HCT116 (cell line): ENCODE measurements at regions not wholly inside any gene's neighbourhood (a gene's known extent, or its start where the extent isn't known, plus 50 kb on each side); places are given as distances from the start of the nearest gene placed in this dataset.

Source experiments
- ATAC-seq: fragments of 200-7000 bp; cut with Tn5 transposase; 2 replicates; pipeline ENCODE4 v1.9.1; 2020; ENCODE audit warnings: mild to moderate bottlenecking, moderate library complexity
- BruUV-seq: library from RNA; stranded (reverse); fragments of 400-500 nt; replicated peaks from 2 replicates; lab custom pipeline; 2021; lab: Mats Ljungman, UMichigan
- CTCF ChIA-PET: fragments of 300-600 bp; sonication (Branson Sonifier 250); formaldehyde crosslinking; loops from one replicate; lab custom pipeline; 2021; ENCODE audit warnings: antibody characterized with exemption; lab: Charles Lee
- POLR2A ChIA-PET: fragments of 300-600, 350-600 bp; sonication (Branson Sonifier 250); formaldehyde crosslinking; loops from one replicate; lab custom pipeline; 2021; ENCODE audit warnings: antibody characterized with exemption; lab: Charles Lee
- RAD21 ChIA-PET, 2 experiments: fragments of 300-600 bp; sonication (Branson Sonifier 250); formaldehyde crosslinking; loops; one replicate each; lab custom pipeline; 2023; ENCODE audit warnings: low total read pairs in 2 of 2; ENCODE audit not compliant: uncharacterized antibody in 2 of 2, unreplicated experiment in 2 of 2, low non-redundant PET in 1 of 2; lab: Charles Lee
- DNase-seq: peaks from one replicate; pipeline ENCODE4 v3.0.0-alpha.2; 2010; ENCODE audit warnings: low read depth, low spot score
- H2AFZ ChIP-seq: fragments of 200-600 bp; shearing (Covaris generic), sonication (generic); 2 replicates; pipeline ENCODE4 v1.6.1; 2017; ENCODE audit warnings: low read depth, mixed run types, mixed read lengths, antibody characterized with exemption, low read length; ENCODE audit not compliant: poor library complexity, severe bottlenecking
- H3K27ac ChIP-seq: 2 replicates; pipeline ENCODE4 v1.5.1; 2012; ENCODE audit warnings: low read depth, low read length
- H3K27me3 ChIP-seq: fragments of 200-600 bp; sonication (generic); 2 replicates; pipeline ENCODE4 v1.6.1; 2016; ENCODE audit warnings: mixed run types, low read length, mixed read lengths; ENCODE audit not compliant: insufficient read depth
- H3K36me3 ChIP-seq, 2 experiments: fragments of 200-500 bp in 1 of 2; fragments of 200-600 bp in 1 of 2; sonication (Bioruptor generic) in 1 of 2; sonication (generic) in 1 of 2; 2 replicates each; pipeline versions ENCODE4 v1.5.1 to v1.6.1; 2014 to 2016; ENCODE audit warnings: low read length in 2 of 2, inconsistent platforms in 1 of 2, mixed read lengths in 1 of 2, mixed run types in 1 of 2; ENCODE audit not compliant: insufficient read depth in 2 of 2, control insufficient read depth in 1 of 2
- H3K4me1 ChIP-seq, 2 experiments: fragments of 200-600 bp in 1 of 2; sonication (generic) in 1 of 2; 2 replicates each; pipeline versions ENCODE4 v1.5.1 to v1.6.1; 2012 to 2017; ENCODE audit warnings: low read length in 2 of 2, inconsistent platforms in 1 of 2, mild to moderate bottlenecking in 1 of 2, mixed read lengths in 1 of 2, mixed run types in 1 of 2, moderate library complexity in 1 of 2; ENCODE audit not compliant: insufficient read depth in 2 of 2, control insufficient read depth in 1 of 2
- H3K4me2 ChIP-seq: fragments of 200-600 bp; sonication (generic); 2 replicates; pipeline ENCODE4 v1.6.1; 2017; ENCODE audit warnings: mixed run types, low read length, mixed read lengths
- H3K4me3 ChIP-seq, 2 experiments: fragments of 200-600 bp in 1 of 2; sonication (generic) in 1 of 2; replicated peaks in 1 of 2; 2 replicates each; pipeline ENCODE4 v1.5.1; 2011 to 2016; ENCODE audit warnings: low read length in 2 of 2, control low read depth in 1 of 2, low read depth in 1 of 2, mild to moderate bottlenecking in 1 of 2, mixed read lengths in 1 of 2, mixed run types in 1 of 2
- H3K79me2 ChIP-seq: fragments of 200-600 bp; sonication (generic); 2 replicates; pipeline ENCODE4 v1.6.1; 2017; ENCODE audit warnings: mild to moderate bottlenecking, mixed run types, low read length, moderate library complexity, mixed read lengths; ENCODE audit not compliant: insufficient read depth
- H3K9ac ChIP-seq: fragments of 200-600 bp; sonication (generic); 2 replicates; pipeline ENCODE4 v1.6.1; 2016; ENCODE audit warnings: low read length, mixed read lengths
- H3K9me2 ChIP-seq: fragments of 200-600 bp; sonication (generic), shearing (Covaris generic); 2 replicates; pipeline ENCODE4 v1.6.1; 2017; ENCODE audit warnings: mixed run types, mild to moderate bottlenecking, moderate library complexity; ENCODE audit not compliant: insufficient read depth
- H3K9me3 ChIP-seq, 2 experiments: fragments of 200-500 bp in 1 of 2; fragments of 200-600 bp in 1 of 2; sonication (Bioruptor generic) in 1 of 2; sonication (generic) in 1 of 2; 2 replicates each; pipeline ENCODE4 v1.6.1; 2014 to 2017; ENCODE audit warnings: low read length in 2 of 2, mixed read lengths in 2 of 2, inconsistent platforms in 1 of 2, low read depth in 1 of 2, mild to moderate bottlenecking in 1 of 2, mixed run types in 1 of 2, moderate library complexity in 1 of 2; ENCODE audit not compliant: control insufficient read depth in 1 of 2, insufficient read depth in 1 of 2
- H4K20me1 ChIP-seq: fragments of 200-600 bp; sonication (generic), shearing (Covaris generic); 2 replicates; pipeline ENCODE4 v1.6.1; 2017; ENCODE audit warnings: mixed run types, mild to moderate bottlenecking, moderate library complexity; ENCODE audit not compliant: insufficient read depth
- CBX3 ChIP-seq: IDR thresholded peaks from 2 replicates; pipeline ENCODE4 v1.6.1; 2012; ENCODE audit warnings: low read depth
- EGR1 ChIP-seq: IDR thresholded peaks from 2 replicates; pipeline ENCODE4 v1.6.1; 2012; ENCODE audit warnings: low read depth
- EZH2 ChIP-seq: fragments of 200-600 bp; sonication (generic); IDR thresholded peaks from 2 replicates; pipeline ENCODE4 v1.6.1; 2017; ENCODE audit warnings: antibody characterized with exemption, mixed run types
- EZH2phosphoT487 ChIP-seq: fragments of 200-600 bp; IDR thresholded peaks from 2 replicates; pipeline ENCODE4 v1.6.1; 2018; ENCODE audit warnings: antibody characterized with exemption, borderline replicate concordance
- FOSL1 ChIP-seq: IDR thresholded peaks from 2 replicates; pipeline ENCODE4 v1.6.1; 2012; ENCODE audit warnings: low read depth
- MAX ChIP-seq: IDR thresholded peaks from 2 replicates; pipeline ENCODE4 v1.6.1; 2012
- POLR2A ChIP-seq: IDR thresholded peaks from 2 replicates; pipeline ENCODE4 v1.7.0; 2011; ENCODE audit warnings: borderline replicate concordance; ENCODE audit not compliant: insufficient read depth, insufficient read length; ENCODE audit errors: extremely low read depth
- POLR2AphosphoS5 ChIP-seq: IDR thresholded peaks from 2 replicates; pipeline ENCODE4 v1.6.1; 2011; ENCODE audit warnings: mild to moderate bottlenecking, low read depth, low read length, moderate library complexity
- SIN3A ChIP-seq: IDR thresholded peaks from 2 replicates; pipeline ENCODE4 v1.6.1; 2012; ENCODE audit warnings: low read depth
- SP1 ChIP-seq: IDR thresholded peaks from 2 replicates; pipeline ENCODE4 v1.6.1; 2012; ENCODE audit warnings: low read depth
- SRF ChIP-seq: IDR thresholded peaks from 2 replicates; pipeline ENCODE4 v1.6.1; 2012; ENCODE audit warnings: low read depth
- TCF7L2 ChIP-seq: IDR thresholded peaks from 2 replicates; pipeline ENCODE4 v1.7.0; 2011; ENCODE audit warnings: borderline replicate concordance, inconsistent platforms; ENCODE audit not compliant: insufficient read depth, insufficient read length; ENCODE audit errors: extremely low read depth
- YY1 ChIP-seq: IDR thresholded peaks from 2 replicates; pipeline ENCODE4 v1.6.1; 2011; ENCODE audit warnings: low read length, low read depth, moderate library complexity, mild to moderate bottlenecking; ENCODE audit not compliant: insufficient replicate concordance; ENCODE audit errors: extremely low read depth
- ZBTB33 ChIP-seq: IDR thresholded peaks from 2 replicates; pipeline ENCODE4 v1.6.1; 2011; ENCODE audit warnings: mild to moderate bottlenecking, low read length, moderate library complexity; ENCODE audit not compliant: insufficient replicate concordance; ENCODE audit errors: extremely low read depth
- ZFX ChIP-seq: fragments of 450-650 bp; IDR thresholded peaks from 2 replicates; pipeline ENCODE4 v1.6.1; 2017
- ZNF274 ChIP-seq: fragments of 200-500 bp; sonication (Bioruptor generic); IDR thresholded peaks from 2 replicates; pipeline ENCODE4 v1.6.1; 2014; ENCODE audit warnings: mild to moderate bottlenecking, low read depth, low read length, inconsistent platforms
- intact Hi-C: fragments of 100-400 bp; cut with micrococcal nuclease; formaldehyde crosslinking; loops from 2 replicates; pipeline ENCODE4 v1.10.0; 2022

- CTCF ChIA-PET = no interaction called here
These were observed 536.9 kb downstream of the XYLT1 start for GRCh38 chr16:16933861-16934260.

GRCh38 chr16:16934660-16935059, 536.1 kb downstream of the XYLT1 start:
- Histone ChIP-seq H2AFZ (no peak overlapping the region), H3K4me3 (no peak overlapping the region), H3K79me2 (no peaks in the 10 kb centered on the region), H3K4me1 (no peaks in the 10 kb centered on the region), H3K9ac (no peak overlapping the region), H3K27ac (no peak overlapping the region), H3K36me3 (no peaks in the 10 kb centered on the region), H3K9me3 (no peaks in the 10 kb centered on the region), H3K27me3 (peaks cover 30% of the 10 kb centered on the region), H3K4me2 (no peak overlapping the region), H4K20me1 (no peaks in the 10 kb centered on the region), H3K9me2 (no peaks in the 10 kb centered on the region)
- CTCF ChIA-PET = no interaction called here
- no peak for DNase-seq
- no peak for ATAC-seq
- RAD21 ChIA-PET = no interaction called here
- intact Hi-C loops = loop anchor here (5.0 kb wide), 1 partner anchor 42 kb away; no protein-coding TSS in a partner anchor
- POLR2A ChIA-PET = no interaction called here
- BruUV-seq = no TSS peak
- no peak for TF ChIP-seq FOSL1
- TF ChIP-seq EZH2 = no peak
- no peak for TF ChIP-seq POLR2A
- TF ChIP-seq POLR2AphosphoS5 = no peak
- no peak for TF ChIP-seq ZBTB33
- no peak for TF ChIP-seq MAX
- no peak for TF ChIP-seq YY1
- TF ChIP-seq CBX3 = no peak
- TF ChIP-seq EZH2phosphoT487 = no peak
- no peak for TF ChIP-seq ZFX
- TF ChIP-seq SRF = no peak
- no peak for TF ChIP-seq EGR1

More at GRCh38 chr16:16933861-16934260, 536.9 kb downstream of the XYLT1 start:
- H3K79me2 ChIP-seq = no peaks in the 10 kb centered on the region
- no TSS peak for BruUV-seq
- H3K4me3 ChIP-seq = no peak overlapping the region
- DNase-seq (no peak), ATAC-seq (no peak)
- RAD21 ChIA-PET = no interaction called here
- peaks cover 27% of the 10 kb centered on the region for H3K27me3 ChIP-seq
- intact Hi-C loops = no loop called here
- H3K9ac ChIP-seq = no peak overlapping the region
- no peaks in the 10 kb centered on the region for H3K36me3 ChIP-seq
- H3K4me2 ChIP-seq = no peak overlapping the region
- no peaks in the 10 kb centered on the region for H3K9me3 ChIP-seq
- POLR2A ChIA-PET = no interaction called here
- H3K4me1 ChIP-seq = no peaks in the 10 kb centered on the region
- TF ChIP-seq SRF (no peak), TCF7L2 (no peak), ZNF274 (no peak), POLR2AphosphoS5 (no peak), SIN3A (no peak), SP1 (no peak), ZBTB33 (no peak)
- TF ChIP-seq, all 23 proteins: peak for 0
- no peak overlapping the region for H2AFZ ChIP-seq
- no peaks in the 10 kb centered on the region for H3K9me2 ChIP-seq
- H3K27ac ChIP-seq = no peak overlapping the region
- H4K20me1 ChIP-seq = no peaks in the 10 kb centered on the region
